Natural killer cell (primary cell): ENCODE measurements at regions not wholly inside any gene's neighbourhood (a gene's known extent, or its start where the extent isn't known, plus 50 kb on each side); places are given as distances from the start of the nearest gene placed in this dataset.

Experiments used
- ATAC-seq, 3 donors: fragments of 150-1000 bp in 2 of 3; fragments of 200-7000 bp in 1 of 3; cut with Tn5 transposase; 1 replicate in 1 of 3; 2 replicates in 2 of 3; pipeline ENCODE4 v1.10.0; 2021; ENCODE audit warnings: mild to moderate bottlenecking in 2 of 3, moderate library complexity in 2 of 3
- DNase-seq, 2 donors: peaks; one replicate each; pipeline versions ENCODE4 v3.0.0 to v3.0.0-alpha.2; 2013 to 2021; ENCODE audit warnings: mixed read lengths in 1 of 2
- H3K27ac ChIP-seq: one replicate; pipeline ENCODE4 v1.5.1; 2013; ENCODE audit warnings: mild to moderate bottlenecking, low read length
- H3K27me3 ChIP-seq: one replicate; pipeline ENCODE4 v1.6.1; 2013; ENCODE audit warnings: low read length; ENCODE audit not compliant: control insufficient read depth, insufficient read depth
- H3K36me3 ChIP-seq: one replicate; pipeline ENCODE4 v1.6.1; 2013; ENCODE audit warnings: low read length; ENCODE audit not compliant: control insufficient read depth, insufficient read depth
- H3K4me1 ChIP-seq: one replicate; pipeline ENCODE4 v1.6.1; 2013; ENCODE audit warnings: low read length; ENCODE audit not compliant: control insufficient read depth, insufficient read depth
- H3K4me3 ChIP-seq: one replicate; pipeline ENCODE4 v1.5.1; 2013; ENCODE audit warnings: low read length
- H3K9me3 ChIP-seq: one replicate; pipeline ENCODE4 v1.6.1; 2013; ENCODE audit warnings: low read length; ENCODE audit not compliant: control insufficient read depth, insufficient read depth
- H3K27ac Mint-ChIP-seq, 2 donors: one replicate each; pipeline ENCODE4 v1.8.0; 2022; ENCODE audit warnings: mild to moderate bottlenecking in 2 of 2, mixed read lengths in 2 of 2, moderate library complexity in 1 of 2
- H3K27me3 Mint-ChIP-seq, 2 donors: one replicate each; pipeline ENCODE4 v1.8.0; 2022; ENCODE audit warnings: low read depth in 2 of 2, mixed read lengths in 2 of 2
- H3K36me3 Mint-ChIP-seq: one replicate; pipeline ENCODE4 v1.8.0; 2022; ENCODE audit warnings: mixed read lengths
- H3K4me1 Mint-ChIP-seq, 2 donors: one replicate each; pipeline ENCODE4 v1.8.0; 2022; ENCODE audit warnings: mixed read lengths in 2 of 2
- H3K4me3 Mint-ChIP-seq: one replicate; pipeline ENCODE4 v1.8.0; 2022; ENCODE audit warnings: mild to moderate bottlenecking, moderate library complexity, mixed read lengths
- H3K9me3 Mint-ChIP-seq, 2 donors: one replicate each; pipeline ENCODE4 v1.8.0; 2022; ENCODE audit warnings: mixed read lengths in 2 of 2
- CTCF ChIP-seq: fragments of 200-600 bp; IDR thresholded peaks from one replicate; pipeline ENCODE4 v1.8.0; 2022; ENCODE audit warnings: antibody characterized with exemption
- WGBS: methylation state at CpG from one replicate; pipeline ENCODE4 v1.1.7; 2013; ENCODE audit warnings: missing lambda C conversion rate; ENCODE audit not compliant: insufficient coverage; 5-methylcytosine and 5-hydroxymethylcytosine counted together
- intact Hi-C: fragments of 100-400 bp; cut with micrococcal nuclease; formaldehyde crosslinking; loops from one replicate; pipeline ENCODE4 v1.14.2; 2022

- no peak overlapping the region for H3K27ac Mint-ChIP-seq
- H3K9me3 Mint-ChIP-seq, result peaks cover 0 to 6% of the 10 kb centered on the region in 2 donors
- intact Hi-C loops, result no loop called here
Measured at GRCh38 chr7:31398815-31399214, 58.3 kb upstream of the NEUROD6 start.

GRCh38 chr7:31407178-31407676, 66.7 kb upstream of the NEUROD6 start:
- Mint-ChIP-seq H3K4me1 (no peaks in the 10 kb centered on the region), H3K9me3 (peaks cover 0 to 3% of the 10 kb centered on the region in 2 donors), H3K27me3 (no peaks in the 10 kb centered on the region), H3K36me3 (no peaks in the 10 kb centered on the region), H3K4me3 (no peak overlapping the region), H3K27ac (no peak overlapping the region)
- Histone ChIP-seq H3K4me3 (no peak overlapping the region), H3K27ac (no peak overlapping the region), H3K9me3 (no peaks in the 10 kb centered on the region), H3K4me1 (no peaks in the 10 kb centered on the region), H3K27me3 (no peaks in the 10 kb centered on the region), H3K36me3 (no peaks in the 10 kb centered on the region)
- 71% methylated on average over 1 of the region's 2 CpGs for WGBS
- ATAC-seq, result no peak
- no peak for TF ChIP-seq CTCF
- intact Hi-C loops, result no loop called here
- no peak for DNase-seq

More at GRCh38 chr7:31398815-31399214, 58.3 kb upstream of the NEUROD6 start:
- H3K4me3 Mint-ChIP-seq, result no peak overlapping the region
- no peaks in the 10 kb centered on the region for H3K4me1 Mint-ChIP-seq
- H3K36me3 Mint-ChIP-seq, result no peaks in the 10 kb centered on the region
- Histone ChIP-seq H3K27me3 (no peaks in the 10 kb centered on the region), H3K4me1 (no peaks in the 10 kb centered on the region), H3K9me3 (no peaks in the 10 kb centered on the region), H3K4me3 (no peak overlapping the region), H3K36me3 (no peaks in the 10 kb centered on the region), H3K27ac (no peak overlapping the region)
- ATAC-seq (no peak), DNase-seq (no peak)
- TF ChIP-seq CTCF, result no peak
- WGBS, result 67% methylated on average over 1 of the region's 2 CpGs
- no peaks in the 10 kb centered on the region for H3K27me3 Mint-ChIP-seq

GRCh38 chr7:31408140-31408729, 67.7 kb upstream of the NEUROD6 start:
- no peaks in the 10 kb centered on the region for H3K27me3 Mint-ChIP-seq
- WGBS, result 78% methylated on average over 2 of the region's 3 CpGs
- no peak overlapping the region for H3K4me3 ChIP-seq
- H3K4me1 Mint-ChIP-seq, result no peaks in the 10 kb centered on the region
- ATAC-seq (no peak), DNase-seq (no peak)
- intact Hi-C loops, result no loop called here
- H3K9me3 Mint-ChIP-seq, result peaks cover 2 to 3% of the 10 kb centered on the region in 2 donors
- no peak for TF ChIP-seq CTCF
- H3K27me3 ChIP-seq, result no peaks in the 10 kb centered on the region
- no peak overlapping the region for H3K27ac Mint-ChIP-seq
- no peaks in the 10 kb centered on the region for H3K36me3 ChIP-seq
- H3K27ac ChIP-seq, result no peak overlapping the region
- no peaks in the 10 kb centered on the region for H3K9me3 ChIP-seq
- H3K36me3 Mint-ChIP-seq, result no peaks in the 10 kb centered on the region
- H3K4me3 Mint-ChIP-seq, result no peak overlapping the region
- H3K4me1 ChIP-seq, result no peaks in the 10 kb centered on the region

GRCh38 chr7:31410265-31410664, 69.7 kb upstream of the NEUROD6 start:
- no peaks in the 10 kb centered on the region for H3K9me3 ChIP-seq
- H3K4me3 ChIP-seq, result no peak overlapping the region
- WGBS, result 100% methylated on average over 2 of the region's 2 CpGs
- H3K36me3 Mint-ChIP-seq, result no peaks in the 10 kb centered on the region
- ATAC-seq (no peak), DNase-seq (no peak)
- no peak overlapping the region for H3K27ac Mint-ChIP-seq
- H3K4me3 Mint-ChIP-seq, result no peak overlapping the region
- H3K27me3 ChIP-seq, result no peaks in the 10 kb centered on the region
- H3K27ac ChIP-seq, result no peak overlapping the region
- intact Hi-C loops, result no loop called here
- TF ChIP-seq CTCF, result no peak
- H3K36me3 ChIP-seq, result no peaks in the 10 kb centered on the region
- H3K27me3 Mint-ChIP-seq, result no peaks in the 10 kb centered on the region
- H3K4me1 Mint-ChIP-seq, result no peaks in the 10 kb centered on the region
- H3K9me3 Mint-ChIP-seq, result peaks cover 2 to 3% of the 10 kb centered on the region in 2 donors
- no peaks in the 10 kb centered on the region for H3K4me1 ChIP-seq
